HG02610 (cell line): ENCODE measurements at regions not wholly inside any gene's neighbourhood (a gene's known extent, or its start where the extent isn't known, plus 50 kb on each side); places are given as distances from the start of the nearest gene placed in this dataset.

Source experiments
- ATAC-seq: cut with Tn5 transposase; IDR thresholded peaks from one replicate; pipeline ENCODE4 v1.9.1; 2021; ENCODE audit warnings: mild to moderate bottlenecking, moderate library complexity; ENCODE audit not compliant: unreplicated experiment

- no peak for ATAC-seq
Observed at GRCh38 chr15:94673801-94674200, 442.4 kb downstream of the MCTP2 start.

GRCh38 chr15:94674296-94674695 is 442.9 kb downstream of the MCTP2 start:
- ATAC-seq: no peak

- no peak for ATAC-seq
Observed at GRCh38 chr15:94677202-94677790, 445.9 kb downstream of the MCTP2 start.

- no peak for ATAC-seq
Observed at GRCh38 chr15:94682171-94682570, 450.8 kb downstream of the MCTP2 start.

- no peak for ATAC-seq
Observed at GRCh38 chr15:94683902-94684301, 452.5 kb downstream of the MCTP2 start.

GRCh38 chr15:94691169-94691568 is 459.8 kb downstream of the MCTP2 start:
- ATAC-seq: no peak

- no peak for ATAC-seq
Observed at GRCh38 chr15:94692710-94693109, 461.3 kb downstream of the MCTP2 start.

- no peak for ATAC-seq
Observed at GRCh38 chr15:94700211-94700610, 468.9 kb downstream of the MCTP2 start.

GRCh38 chr15:94701281-94701985 is 470.1 kb downstream of the MCTP2 start:
- ATAC-seq: no peak

GRCh38 chr15:94703596-94703995 is 472.2 kb downstream of the MCTP2 start:
- ATAC-seq: no peak

- ATAC-seq: no peak
Observed at GRCh38 chr15:94704421-94704820, 473.1 kb downstream of the MCTP2 start.

- ATAC-seq: no peak
Observed at GRCh38 chr15:94704946-94705345, 473.6 kb downstream of the MCTP2 start.

GRCh38 chr15:94709319-94709718 is 478.0 kb downstream of the MCTP2 start:
- no peak for ATAC-seq

GRCh38 chr15:94722024-94722636 is 490.8 kb downstream of the MCTP2 start:
- no peak for ATAC-seq

GRCh38 chr15:94723801-94724200 is 492.4 kb downstream of the MCTP2 start:
- no peak for ATAC-seq

GRCh38 chr15:94731286-94731685 is 499.9 kb downstream of the MCTP2 start:
- no peak for ATAC-seq

- no peak for ATAC-seq
Observed at GRCh38 chr15:94734460-94734859, 503.1 kb downstream of the MCTP2 start.

GRCh38 chr15:94736236-94736635 is 504.9 kb downstream of the MCTP2 start:
- ATAC-seq: no peak

GRCh38 chr15:94739639-94740038 is 508.3 kb downstream of the MCTP2 start:
- ATAC-seq: no peak

GRCh38 chr15:94740469-94740868 is 509.1 kb downstream of the MCTP2 start:
- no peak for ATAC-seq

- no peak for ATAC-seq
Observed at GRCh38 chr15:94743668-94744067, 512.3 kb downstream of the MCTP2 start.

GRCh38 chr15:94744080-94744793 is 512.9 kb downstream of the MCTP2 start:
- ATAC-seq: no peak
